ENCODE measurements at regions not wholly inside any gene's neighbourhood (a gene's known extent, or its start where the extent isn't known, plus 50 kb on each side); places are given as distances from the start of the nearest gene placed in this dataset.
"Not testable (repeated sequence)": the region's sequence is repeated elsewhere in the genome, so short reads cannot be mapped to it uniquely, and the experiment has no call there.

- H3K27ac Mint-ChIP-seq = no peak overlapping the region
- H3K4me1 Mint-ChIP-seq (ENCODE audit: low read depth) = peaks cover 41% of the 10 kb centered on the region
- no peaks in the 10 kb centered on the region for H3K9me3 Mint-ChIP-seq (ENCODE audit: low read depth)
- H3K27me3 Mint-ChIP-seq = no peaks in the 10 kb centered on the region
- no peak overlapping the region for H3K4me3 Mint-ChIP-seq
- H3K36me3 Mint-ChIP-seq = peaks cover 10% of the 10 kb centered on the region
Observed at GRCh38 chr14:71549421-71550050, 382.7 kb upstream of the RGS6 start.

GRCh38 chr14:71550367-71550766 lies 381.9 kb upstream of the RGS6 start:
- H3K4me3 Mint-ChIP-seq = no peak overlapping the region
- H3K9me3 Mint-ChIP-seq (ENCODE audit: low read depth) = no peaks in the 10 kb centered on the region
- peaks cover 10% of the 10 kb centered on the region for H3K36me3 Mint-ChIP-seq
- no peak overlapping the region for H3K27ac Mint-ChIP-seq
- H3K4me1 Mint-ChIP-seq (ENCODE audit: low read depth) = peaks cover 47% of the 10 kb centered on the region
- H3K27me3 Mint-ChIP-seq = no peaks in the 10 kb centered on the region

DNA sequence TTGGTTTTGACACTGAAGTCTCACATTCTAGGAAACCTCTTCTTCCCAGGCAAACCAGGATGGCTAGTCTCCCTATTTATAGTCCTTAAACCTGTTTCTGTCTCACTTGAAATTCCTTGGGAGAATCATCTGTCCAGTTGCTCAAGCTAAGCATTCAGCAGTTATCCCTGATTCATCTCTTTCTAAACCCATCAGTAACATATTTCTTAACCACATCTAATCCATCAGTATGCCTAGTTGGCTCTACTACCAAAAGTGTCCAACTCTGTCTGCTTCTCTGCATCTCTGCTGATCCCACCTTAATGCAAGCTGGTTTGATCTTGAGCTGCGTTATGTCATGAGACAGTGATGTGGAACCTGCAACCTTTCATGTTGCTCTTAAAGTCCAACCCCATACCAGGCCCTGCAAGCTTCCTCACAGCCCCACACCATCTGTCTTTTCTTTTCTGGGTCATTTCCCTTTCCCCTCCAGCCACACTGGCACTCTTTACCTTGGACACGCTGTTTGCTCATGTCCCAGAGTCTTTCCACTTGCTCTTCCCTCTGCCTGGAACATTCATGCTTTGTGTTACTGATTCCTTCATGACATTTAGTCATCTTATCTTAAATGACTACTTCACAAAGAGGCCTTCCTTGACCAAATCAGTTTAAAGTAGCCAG lies 380.8 kb upstream of the RGS6 start:
- H3K27ac Mint-ChIP-seq = peak overlapping the region; percentile 4
- H3K27me3 Mint-ChIP-seq = no peaks in the 10 kb centered on the region
- H3K36me3 Mint-ChIP-seq = peaks cover 10% of the 10 kb centered on the region
- no peak overlapping the region for H3K4me3 Mint-ChIP-seq
- H3K9me3 Mint-ChIP-seq (ENCODE audit: low read depth) = no peaks in the 10 kb centered on the region
- H3K4me1 Mint-ChIP-seq (ENCODE audit: low read depth) = peaks cover 58% of the 10 kb centered on the region

DNA sequence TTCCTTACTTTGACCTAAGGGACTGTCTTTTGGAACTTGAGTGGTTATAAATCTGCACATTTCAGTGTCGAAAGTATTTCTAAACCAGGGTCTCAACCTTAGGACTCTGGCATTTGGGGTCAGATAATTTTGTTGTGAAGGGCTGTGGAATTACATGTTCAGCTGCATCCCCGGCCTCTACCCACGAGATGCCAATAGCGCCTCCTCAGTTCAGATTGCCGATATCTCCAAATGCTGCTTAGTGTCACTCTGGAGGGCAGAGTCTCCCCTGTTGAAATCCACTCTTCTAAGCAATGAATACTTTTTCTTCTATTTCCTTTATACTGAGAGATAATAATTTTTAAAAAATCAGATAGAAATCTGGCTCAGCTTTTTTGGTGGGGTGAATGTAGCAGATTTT lies 379.4 kb upstream of the RGS6 start:
- H3K27me3 Mint-ChIP-seq = no peaks in the 10 kb centered on the region
- peaks cover 7% of the 10 kb centered on the region for H3K36me3 Mint-ChIP-seq
- no peaks in the 10 kb centered on the region for H3K9me3 Mint-ChIP-seq (ENCODE audit: low read depth)
- H3K27ac Mint-ChIP-seq = peak overlapping the region; percentile 97
- no peak overlapping the region for H3K4me3 Mint-ChIP-seq
- H3K4me1 Mint-ChIP-seq (ENCODE audit: low read depth) = peaks cover 72% of the 10 kb centered on the region

DNA sequence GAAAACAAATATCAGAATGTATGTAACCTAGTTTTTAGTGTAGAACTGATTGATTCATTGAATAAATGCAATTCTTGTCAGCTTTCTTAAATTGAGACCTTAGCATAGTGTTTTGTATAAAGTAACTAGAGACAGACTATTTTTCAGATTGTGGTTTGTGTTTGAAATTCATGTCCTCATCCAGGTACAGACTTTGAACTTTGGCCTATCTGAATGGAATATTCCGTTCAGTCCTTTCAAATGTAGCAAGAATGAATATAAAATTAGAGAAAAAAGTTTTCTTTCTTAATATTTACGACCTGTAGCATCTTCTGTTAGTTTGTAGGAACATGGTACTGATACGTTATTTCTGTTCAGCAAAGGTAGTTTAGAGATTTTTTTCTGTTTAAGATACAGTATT lies 378.4 kb upstream of the RGS6 start:
- H3K36me3 Mint-ChIP-seq = peaks cover 12% of the 10 kb centered on the region
- H3K9me3 Mint-ChIP-seq (ENCODE audit: low read depth) = no peaks in the 10 kb centered on the region

GRCh38 chr14:71554323-71554722 lies 377.9 kb upstream of the RGS6 start:
- no peaks in the 10 kb centered on the region for H3K9me3 Mint-ChIP-seq (ENCODE audit: low read depth)
- peak overlapping the region; percentile 71 for H3K4me3 Mint-ChIP-seq
- H3K4me1 Mint-ChIP-seq (ENCODE audit: low read depth) = peaks cover 80% of the 10 kb centered on the region
- H3K36me3 Mint-ChIP-seq = peaks cover 12% of the 10 kb centered on the region
- H3K27ac Mint-ChIP-seq = peak overlapping the region; percentile 97
- H3K27me3 Mint-ChIP-seq = no peaks in the 10 kb centered on the region

More for the DNA sequence above, 378.4 kb upstream of the RGS6 start:
- H3K4me1 Mint-ChIP-seq (ENCODE audit: low read depth) = peaks cover 80% of the 10 kb centered on the region
- no peaks in the 10 kb centered on the region for H3K27me3 Mint-ChIP-seq
- peak overlapping the region; percentile 39 for H3K4me3 Mint-ChIP-seq
- H3K27ac Mint-ChIP-seq = peak overlapping the region; percentile 97

GRCh38 chr14:71554959-71555612 lies 377.1 kb upstream of the RGS6 start:
- Mint-ChIP-seq H3K27ac (peak overlapping the region; percentile 97), H3K36me3 (peaks cover 12% of the 10 kb centered on the region), H3K4me1 (ENCODE audit: low read depth) (peaks cover 77% of the 10 kb centered on the region), H3K9me3 (ENCODE audit: low read depth) (no peaks in the 10 kb centered on the region), H3K4me3 (peak overlapping the region; percentile 71), H3K27me3 (no peaks in the 10 kb centered on the region)

DNA sequence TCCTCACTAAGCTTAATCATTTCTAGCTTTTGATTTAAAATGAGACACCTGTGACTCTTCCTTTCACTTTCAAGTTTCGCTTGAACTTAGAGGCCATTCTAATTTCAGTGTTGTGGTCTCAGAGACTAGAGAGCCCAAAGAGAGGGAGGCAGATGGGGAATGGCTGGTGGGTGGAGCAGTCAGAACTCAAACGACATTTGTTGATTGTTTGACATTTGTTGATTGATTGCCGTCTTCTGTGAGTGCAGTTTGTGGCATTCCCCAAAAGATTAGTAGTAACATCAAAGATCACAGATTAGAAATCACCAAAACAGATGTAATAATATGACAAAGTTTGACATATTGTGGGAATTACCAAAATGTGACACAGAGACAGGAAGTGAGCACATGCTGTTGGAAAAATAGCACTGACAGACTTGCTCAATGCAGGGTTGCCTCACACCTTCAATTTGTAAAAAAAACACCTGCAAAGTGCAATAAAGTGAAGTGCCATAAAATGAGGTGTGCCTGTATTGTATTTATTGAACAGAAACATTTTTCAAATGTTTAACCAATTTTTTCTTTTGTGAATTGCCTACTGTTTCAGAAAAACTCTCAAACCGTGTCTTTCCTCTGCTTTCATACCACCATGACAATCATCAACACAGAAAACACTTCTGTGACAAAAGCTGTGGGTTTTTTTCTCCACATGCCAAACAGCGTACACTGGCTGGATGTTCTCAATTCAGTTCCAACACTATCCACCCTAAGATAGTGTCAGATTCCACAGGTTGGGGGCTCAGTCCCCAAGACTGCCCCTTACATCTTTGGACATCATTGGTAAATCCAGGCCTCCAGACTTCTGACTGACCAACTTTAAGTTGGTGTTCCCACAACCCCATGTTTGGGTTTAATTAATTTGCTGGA lies 376.3 kb upstream of the RGS6 start:
- no peaks in the 10 kb centered on the region for H3K27me3 Mint-ChIP-seq
- peaks cover 78% of the 10 kb centered on the region for H3K4me1 Mint-ChIP-seq (ENCODE audit: low read depth)
- H3K27ac Mint-ChIP-seq = peak overlapping the region; percentile 97
- no peaks in the 10 kb centered on the region for H3K9me3 Mint-ChIP-seq (ENCODE audit: low read depth)
- H3K36me3 Mint-ChIP-seq = peaks cover 9% of the 10 kb centered on the region
- peak overlapping the region; percentile 71 for H3K4me3 Mint-ChIP-seq

DNA sequence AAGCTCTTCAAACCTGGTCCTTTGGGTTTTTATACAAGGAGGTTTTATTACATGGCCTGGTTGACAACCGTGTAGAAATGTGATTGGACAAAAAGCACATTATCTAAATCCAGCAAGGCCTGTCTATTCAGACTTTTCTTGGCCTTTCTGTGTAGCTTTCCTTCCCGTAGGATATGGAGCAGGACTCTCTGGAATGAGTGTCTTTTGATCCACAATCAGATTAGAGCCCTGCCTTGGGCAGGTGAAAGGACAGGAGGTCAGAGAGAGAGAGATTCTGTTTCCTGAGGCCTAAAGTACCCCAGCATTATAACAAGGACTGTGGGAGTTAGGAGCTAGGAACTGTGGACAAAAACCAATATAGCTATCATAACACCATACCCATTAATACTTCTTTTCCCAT lies 375.5 kb upstream of the RGS6 start:
- H3K4me3 Mint-ChIP-seq = peak overlapping the region; percentile 71
- H3K27me3 Mint-ChIP-seq = no peaks in the 10 kb centered on the region
- H3K9me3 Mint-ChIP-seq (ENCODE audit: low read depth) = no peaks in the 10 kb centered on the region
- H3K4me1 Mint-ChIP-seq (ENCODE audit: low read depth) = peaks cover 70% of the 10 kb centered on the region
- H3K36me3 Mint-ChIP-seq = peaks cover 7% of the 10 kb centered on the region
- H3K27ac Mint-ChIP-seq = peak overlapping the region; percentile 97

GRCh38 chr14:71557351-71557750 lies 374.9 kb upstream of the RGS6 start:
- peaks cover 68% of the 10 kb centered on the region for H3K4me1 Mint-ChIP-seq (ENCODE audit: low read depth)
- no peaks in the 10 kb centered on the region for H3K9me3 Mint-ChIP-seq (ENCODE audit: low read depth)
- H3K27me3 Mint-ChIP-seq = no peaks in the 10 kb centered on the region
- H3K4me3 Mint-ChIP-seq = peak overlapping the region; percentile 30
- peaks cover 7% of the 10 kb centered on the region for H3K36me3 Mint-ChIP-seq
- peak overlapping the region; percentile 97 for H3K27ac Mint-ChIP-seq

- not testable (repeated sequence) for H3K36me3 Mint-ChIP-seq; H3K9me3 Mint-ChIP-seq (ENCODE audit: low read depth); H3K27ac Mint-ChIP-seq; H3K4me3 Mint-ChIP-seq; H3K27me3 Mint-ChIP-seq
- peaks cover 59% of the 10 kb centered on the region for H3K4me1 Mint-ChIP-seq (ENCODE audit: low read depth)
Observed at GRCh38 chr14:71558943-71559342, 373.3 kb upstream of the RGS6 start.

DNA sequence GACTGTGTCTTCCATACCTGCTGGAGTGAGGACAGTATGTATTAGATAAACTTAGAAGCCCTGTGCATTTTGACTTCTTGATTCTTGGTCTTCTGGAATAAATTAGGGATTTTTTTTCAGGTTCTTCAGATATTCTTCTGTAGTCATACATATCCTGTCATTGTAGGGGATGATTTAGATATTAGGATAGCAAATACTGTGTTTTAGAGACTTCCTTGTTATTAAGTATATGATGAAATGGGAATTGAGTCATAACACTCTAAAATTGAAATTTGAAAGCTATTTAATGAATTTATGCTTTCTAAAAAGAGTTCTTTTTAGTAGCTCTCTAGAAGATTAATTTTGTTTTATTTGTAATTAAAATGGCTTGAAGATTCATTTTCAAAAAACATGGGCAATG lies 371.5 kb upstream of the RGS6 start:
- H3K9me3 Mint-ChIP-seq (ENCODE audit: low read depth) = no peaks in the 10 kb centered on the region
- peaks cover 46% of the 10 kb centered on the region for H3K4me1 Mint-ChIP-seq (ENCODE audit: low read depth)
- no peaks in the 10 kb centered on the region for H3K27me3 Mint-ChIP-seq
- H3K4me3 Mint-ChIP-seq = no peak overlapping the region
- no peak overlapping the region for H3K27ac Mint-ChIP-seq
- H3K36me3 Mint-ChIP-seq = peaks cover 5% of the 10 kb centered on the region

DNA sequence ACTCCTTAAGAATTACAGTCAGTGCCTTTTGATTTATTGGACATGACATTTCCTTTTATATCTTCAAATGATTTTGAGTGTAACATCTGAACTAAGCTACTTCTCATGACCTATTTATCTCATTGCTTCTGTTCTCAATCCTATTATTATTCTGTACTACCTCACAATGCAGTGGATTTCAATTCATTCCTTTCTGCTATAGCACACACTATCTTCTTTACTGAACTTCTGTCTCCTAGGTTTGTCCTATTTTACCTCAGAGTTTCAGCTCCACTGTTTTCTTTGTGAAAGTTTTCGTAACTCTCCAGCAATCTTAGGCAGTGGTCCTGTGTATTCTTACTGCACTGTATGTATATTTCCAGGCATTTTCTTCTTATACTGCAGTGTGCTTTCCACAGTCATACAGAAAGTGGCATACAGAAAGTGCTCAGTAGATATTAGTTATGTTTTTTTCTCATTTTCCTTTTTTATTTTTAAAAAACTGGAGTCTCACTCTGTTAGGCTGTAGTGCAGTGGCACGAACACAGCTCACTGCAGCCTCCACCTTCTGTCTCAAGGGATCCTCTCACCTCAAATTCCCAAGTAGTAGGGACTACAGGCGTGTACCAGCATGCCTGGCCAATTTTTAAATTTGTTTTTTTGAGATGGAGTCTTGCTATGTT lies 368.6 kb upstream of the RGS6 start:
- Mint-ChIP-seq H3K27me3 (no peaks in the 10 kb centered on the region), H3K4me3 (no peak overlapping the region), H3K36me3 (no peaks in the 10 kb centered on the region), H3K4me1 (ENCODE audit: low read depth) (peaks cover 29% of the 10 kb centered on the region), H3K27ac (no peak overlapping the region), H3K9me3 (ENCODE audit: low read depth) (no peaks in the 10 kb centered on the region)

- peak overlapping the region; percentile 2 for H3K27ac Mint-ChIP-seq
- no peaks in the 10 kb centered on the region for H3K27me3 Mint-ChIP-seq
- no peaks in the 10 kb centered on the region for H3K9me3 Mint-ChIP-seq (ENCODE audit: low read depth)
- H3K4me3 Mint-ChIP-seq = peak overlapping the region; percentile 20
- peaks cover 2% of the 10 kb centered on the region for H3K36me3 Mint-ChIP-seq
- peaks cover 21% of the 10 kb centered on the region for H3K4me1 Mint-ChIP-seq (ENCODE audit: low read depth)
Observed at GRCh38 chr14:71566276-71566675, 366.0 kb upstream of the RGS6 start.
